H1 (cell line): ENCODE measurements at regions not wholly inside any gene's neighbourhood (a gene's known extent, or its start where the extent isn't known, plus 50 kb on each side); places are given as distances from the start of the nearest gene placed in this dataset.

Experiments
- CTCF ChIA-PET: fragments of 300-600 bp; sonication (Branson Sonifier 250); formaldehyde crosslinking; loops from one replicate; lab custom pipeline; 2021; ENCODE audit not compliant: partially characterized antibody; lab: Charles Lee
- POLR2A ChIA-PET: fragments of 300-600 bp; sonication (Branson Sonifier 250); formaldehyde crosslinking; loops from one replicate; lab custom pipeline; 2021; ENCODE audit warnings: inconsistent platforms; ENCODE audit not compliant: partially characterized antibody; lab: Charles Lee
- DNase-seq, 2 experiments: peaks; one replicate each; pipeline versions ENCODE4 v3.0.0 to v3.0.0-alpha.2; 2010 to 2022; ENCODE audit warnings: low spot score in 2 of 2, low read depth in 1 of 2, mixed read lengths in 1 of 2
- FAIRE-seq: peaks from 2 replicates; lab custom pipeline; 2011; peaks lifted over from hg19 to GRCh38; lab: Jason Lieb, UNC
- H2AFZ ChIP-seq: 2 replicates; pipeline ENCODE4 v1.8.1; 2012; ENCODE audit warnings: low read length, inconsistent platforms
- H2AK5ac ChIP-seq: 2 replicates; pipeline ENCODE4 v1.6.1; 2013; ENCODE audit warnings: low read depth, low read length
- H2BK120ac ChIP-seq: replicated peaks from 2 replicates; pipeline ENCODE3; 2013; ENCODE audit warnings: low read depth, low read length, inconsistent platforms
- H2BK12ac ChIP-seq: 2 replicates; pipeline ENCODE4 v1.6.1; 2013; ENCODE audit warnings: low read depth, low read length
- H2BK15ac ChIP-seq: 2 replicates; pipeline ENCODE4 v1.6.1; 2013; ENCODE audit warnings: low read length
- H2BK20ac ChIP-seq: 2 replicates; pipeline ENCODE4 v1.6.1; 2013; ENCODE audit warnings: low read length
- H2BK5ac ChIP-seq: 2 replicates; pipeline ENCODE4 v1.6.1; 2013; ENCODE audit warnings: low read depth, low read length
- H3K14ac ChIP-seq: 2 replicates; pipeline ENCODE4 v1.6.1; 2013; ENCODE audit warnings: inconsistent platforms; ENCODE audit not compliant: insufficient read length
- H3K18ac ChIP-seq: 2 replicates; pipeline ENCODE4 v1.6.1; 2013; ENCODE audit warnings: low read length; ENCODE audit errors: extremely low read depth
- H3K23ac ChIP-seq: 2 replicates; pipeline ENCODE4 v1.6.1; 2013; ENCODE audit warnings: inconsistent platforms; ENCODE audit not compliant: insufficient read length
- H3K23me2 ChIP-seq: 2 replicates; pipeline ENCODE4 v1.6.1; 2013; ENCODE audit warnings: low read depth, low read length
- H3K27ac ChIP-seq: 2 replicates; pipeline ENCODE4 v1.6.1; 2011; ENCODE audit warnings: low read depth, low read length, inconsistent platforms
- H3K27me3 ChIP-seq, 4 experiments: replicated peaks in 1 of 4; 1 replicate in 1 of 4; 2 replicates in 3 of 4; pipeline versions ENCODE4 v1.6.1 to v1.8.1; 2011 to 2013; ENCODE audit warnings: low read length in 3 of 4, mild to moderate bottlenecking in 3 of 4, inconsistent platforms in 2 of 4, mixed read lengths in 2 of 4, moderate library complexity in 1 of 4; ENCODE audit not compliant: control insufficient read depth in 3 of 4, insufficient read depth in 3 of 4; ENCODE audit errors: extremely low read depth in 1 of 4
- H3K36me3 ChIP-seq, 4 experiments: 2 replicates each; pipeline versions ENCODE4 v1.6.1 to v1.8.1; 2011 to 2013; ENCODE audit warnings: mild to moderate bottlenecking in 4 of 4, low read length in 3 of 4, moderate library complexity in 2 of 4, control low read depth in 1 of 4, inconsistent platforms in 1 of 4; ENCODE audit not compliant: insufficient read depth in 4 of 4, control insufficient read depth in 2 of 4
- H3K4ac ChIP-seq: replicated peaks from 2 replicates; pipeline ENCODE3; 2013; ENCODE audit warnings: low read length, low read depth, mixed read lengths, inconsistent platforms; ENCODE audit not compliant: insufficient read length
- H3K4me1 ChIP-seq, 4 experiments: replicated peaks in 1 of 4; 1 replicate in 1 of 4; 2 replicates in 3 of 4; pipeline versions ENCODE4 v1.6.1 to v1.8.1; 2011 to 2013; ENCODE audit warnings: low read length in 3 of 4, inconsistent platforms in 2 of 4, mixed read lengths in 1 of 4; ENCODE audit not compliant: insufficient read depth in 4 of 4, control insufficient read depth in 3 of 4
- H3K4me2 ChIP-seq, 2 experiments: 2 replicates each; pipeline versions ENCODE4 v1.6.1 to v1.8.1; 2011 to 2013; ENCODE audit warnings: low read depth in 2 of 2, low read length in 2 of 2, control low read depth in 1 of 2, inconsistent platforms in 1 of 2, mild to moderate bottlenecking in 1 of 2; ENCODE audit not compliant: insufficient read depth in 1 of 2
- H3K4me3 ChIP-seq, 4 experiments: fragments of 200-600, 300-600 bp in 1 of 4; sonication (generic), shearing (Covaris generic), sonication (Bioruptor Twin) in 1 of 4; 2 replicates each; pipeline versions ENCODE4 v1.5.1 to v1.8.1; 2011 to 2016; ENCODE audit warnings: low read length in 4 of 4, low read depth in 3 of 4, control low read depth in 2 of 4, inconsistent platforms in 2 of 4, mild to moderate bottlenecking in 2 of 4, mixed read lengths in 1 of 4, moderate library complexity in 1 of 4; ENCODE audit not compliant: insufficient read depth in 2 of 4; ENCODE audit errors: extremely low read depth in 1 of 4
- H3K56ac ChIP-seq: replicated peaks from 2 replicates; pipeline ENCODE3; 2013; ENCODE audit warnings: low read depth, mild to moderate bottlenecking, mixed read lengths, low read length, inconsistent platforms; ENCODE audit not compliant: insufficient read length
- H3K79me1 ChIP-seq: 2 replicates; pipeline ENCODE4 v1.6.1; 2013; ENCODE audit warnings: low read depth, low read length, control low read depth
- H3K79me2 ChIP-seq, 2 experiments: 2 replicates each; pipeline versions ENCODE4 v1.6.1 to v1.8.1; 2012 to 2013; ENCODE audit warnings: low read length in 2 of 2, mild to moderate bottlenecking in 2 of 2, inconsistent platforms in 1 of 2; ENCODE audit not compliant: insufficient read depth in 2 of 2, control insufficient read depth in 1 of 2
- H3K9ac ChIP-seq, 4 experiments: replicated peaks in 1 of 4; 1 replicate in 1 of 4; 2 replicates in 3 of 4; pipeline versions ENCODE4 v1.6.1 to v1.8.1; 2011 to 2013; ENCODE audit warnings: low read depth in 3 of 4, low read length in 3 of 4, control low read depth in 2 of 4, mild to moderate bottlenecking in 2 of 4, moderate library complexity in 2 of 4, inconsistent platforms in 1 of 4; ENCODE audit errors: extremely low read depth in 1 of 4
- H3K9me3 ChIP-seq, 2 experiments: 2 replicates each; pipeline versions ENCODE4 v1.6.1 to v1.8.1; 2012 to 2013; ENCODE audit warnings: mild to moderate bottlenecking in 2 of 2, moderate library complexity in 2 of 2, control low read depth in 1 of 2, inconsistent platforms in 1 of 2, low read depth in 1 of 2, low read length in 1 of 2, mixed read lengths in 1 of 2; ENCODE audit not compliant: insufficient read depth in 2 of 2
- H4K20me1 ChIP-seq, 2 experiments: replicated peaks in 1 of 2; 2 replicates each; pipeline versions ENCODE3 to v1.8.1; 2011 to 2013; ENCODE audit warnings: inconsistent platforms in 2 of 2, low read length in 2 of 2, mild to moderate bottlenecking in 1 of 2; ENCODE audit not compliant: insufficient read depth in 2 of 2, control insufficient read depth in 1 of 2
- H4K5ac ChIP-seq: 2 replicates; pipeline ENCODE4 v1.6.1; 2013; ENCODE audit warnings: low read length, low read depth, mixed read lengths, inconsistent platforms; ENCODE audit not compliant: insufficient read length
- H4K8ac ChIP-seq: 2 replicates; pipeline ENCODE4 v1.8.0; 2013; ENCODE audit warnings: mild to moderate bottlenecking, moderate library complexity, low read length, inconsistent platforms; ENCODE audit not compliant: insufficient read depth; ENCODE audit errors: extremely low read depth
- H4K91ac ChIP-seq: replicated peaks from 2 replicates; pipeline ENCODE3; 2013; ENCODE audit warnings: low read length, mixed read lengths, inconsistent platforms; ENCODE audit not compliant: insufficient read length
- CBX8 ChIP-seq: fragments of 300-800, 300-1000 bp; sonication (generic); IDR thresholded peaks from 2 replicates; pipeline ENCODE4 v1.7.1; 2016; ENCODE audit warnings: low read depth, low read length, borderline replicate concordance
- CEBPB ChIP-seq: IDR thresholded peaks from 2 replicates; pipeline ENCODE4 v1.6.1; 2012; ENCODE audit warnings: low read depth, low read length
- EP300 ChIP-seq, 2 experiments: IDR thresholded peaks; 1 replicate in 1 of 2; 2 replicates in 1 of 2; pipeline ENCODE4 v1.6.1; 2011 to 2012; ENCODE audit warnings: low read depth in 2 of 2, low read length in 2 of 2, mild to moderate bottlenecking in 2 of 2, borderline replicate concordance in 1 of 2, inconsistent platforms in 1 of 2, moderate library complexity in 1 of 2
- EZH2 ChIP-seq: fragments of 200-600 bp; sonication (generic); IDR thresholded peaks from 2 replicates; pipeline ENCODE4 v1.7.1; 2012; ENCODE audit warnings: low read depth, mild to moderate bottlenecking, moderate library complexity, low read length, inconsistent platforms; ENCODE audit not compliant: severe bottlenecking
- HDAC6 ChIP-seq: IDR thresholded peaks from one replicate; pipeline ENCODE4 v1.7.1; 2012; ENCODE audit warnings: low read depth, mild to moderate bottlenecking, inconsistent platforms, low read length, moderate library complexity
- PHF8 ChIP-seq: fragments of 200-600 bp; sonication (generic); conservative IDR thresholded peaks from 2 replicates; pipeline ENCODE4 v1.7.1; 2012; ENCODE audit warnings: low read depth, mild to moderate bottlenecking, inconsistent platforms, low read length, moderate library complexity
- RAD21 ChIP-seq, 2 experiments: IDR thresholded peaks in 1 of 2; conservative IDR thresholded peaks in 1 of 2; 2 replicates each; pipeline ENCODE4 v1.6.1; 2011; ENCODE audit warnings: low read depth in 2 of 2, low read length in 2 of 2, improper control_type of control experiment in 1 of 2, inconsistent platforms in 1 of 2, mild to moderate bottlenecking in 1 of 2, moderate library complexity in 1 of 2
- RFX5 ChIP-seq: IDR thresholded peaks from 2 replicates; pipeline ENCODE4 v1.6.1; 2011; ENCODE audit warnings: low read depth, low read length, improper control_type of control experiment, borderline replicate concordance
- SIRT6 ChIP-seq: IDR thresholded peaks from one replicate; pipeline ENCODE4 v1.7.1; 2012; ENCODE audit warnings: low read length, inconsistent platforms
- TAF7 ChIP-seq: optimal IDR thresholded peaks from 2 replicates; pipeline ENCODE3; 2011; ENCODE audit warnings: low read depth, mild to moderate bottlenecking, inconsistent platforms, low read length, moderate library complexity, borderline replicate concordance
- USF2 ChIP-seq: IDR thresholded peaks from 2 replicates; pipeline ENCODE4 v1.6.1; 2011; ENCODE audit warnings: low read length, improper control_type of control experiment
- WGBS, 2 experiments: shearing (Covaris generic) in 1 of 2; methylation state at CpG; one replicate each; pipeline versions ENCODE4 v1.1.6 to v1.1.7; 2013 to 2015; ENCODE audit warnings: low lambda C conversion rate in 2 of 2, mixed read lengths in 2 of 2, inconsistent platforms in 1 of 2, low coverage in 1 of 2, missing lambda C conversion rate in 1 of 2; ENCODE audit not compliant: insufficient replicate concordance in 2 of 2, insufficient coverage in 1 of 2, insufficient read length in 1 of 2; ENCODE audit errors: extremely low coverage in 1 of 2, missing lambda C conversion rate in 1 of 2; 5-methylcytosine and 5-hydroxymethylcytosine counted together

DNA sequence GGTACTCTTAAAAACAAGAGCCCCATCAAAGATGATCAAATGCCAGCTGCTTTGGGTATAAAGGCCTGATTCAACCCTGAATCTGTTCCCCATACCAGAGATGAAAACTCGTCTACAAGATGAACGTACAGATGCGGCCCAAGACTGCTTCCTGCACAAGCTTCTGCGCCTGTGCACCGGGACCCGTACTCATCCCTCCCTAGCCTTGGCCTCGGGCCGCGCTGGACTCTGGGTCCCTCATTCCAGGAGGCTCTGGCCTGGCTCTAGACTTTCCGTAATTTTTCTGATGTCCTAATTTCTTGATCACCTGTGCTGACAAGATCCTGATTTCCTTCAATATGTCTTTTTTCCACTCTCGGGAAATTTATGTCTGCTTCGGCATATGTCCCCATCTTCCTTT is 612.3 kb downstream of the BNC2 start:
- no peak overlapping the region for H3K14ac ChIP-seq
- TF ChIP-seq CEBPB (no peak), TAF7 (no peak), PHF8 (no peak), CBX8 (no peak), RFX5 (no peak), SIRT6 (no peak), EP300 (IDR thresholded peaks at IDR 0.05; ENCODE audit: borderline replicate concordance in 1 of 2, low read depth in 2 of 2, low read length in 2 of 2) (no peak), USF2 (no peak), HDAC6 (no peak), RAD21 (IDR thresholded peaks at IDR 0.05 in 1 of 2, conservative IDR thresholded peaks at IDR 0.05 in 1 of 2; ENCODE audit: low read depth in 2 of 2, low read length in 2 of 2) (no peak), EZH2 (no peak)
- TF ChIP-seq, all 59 proteins: peak for 0
- FAIRE-seq = no peak
- Histone ChIP-seq H3K36me3 (no peaks in the 10 kb centered on the region), H2BK15ac (no peak overlapping the region), H3K56ac (no peak overlapping the region), H3K23me2 (no peaks in the 10 kb centered on the region), H3K79me1 (no peaks in the 10 kb centered on the region), H3K23ac (no peak overlapping the region), H2BK120ac (no peak overlapping the region), H2AK5ac (no peak overlapping the region), H3K4ac (no peak overlapping the region), H2AFZ (no peak overlapping the region), H3K27me3 (no peaks in the 10 kb centered on the region; a peak in 1 of 7 replicates), H3K4me3 (no peak overlapping the region), H3K4me1 (peaks cover 0 to 6% (median 1%) of the 10 kb centered on the region in 4 experiments; a peak in 4 of 7 replicates), H3K79me2 (no peaks in the 10 kb centered on the region), H3K18ac (no peak overlapping the region), H4K91ac (no peak overlapping the region), H3K9me3 (no peaks in the 10 kb centered on the region), H2BK20ac (no peak overlapping the region), H4K5ac (no peak overlapping the region), H3K4me2 (no peak overlapping the region), H2BK12ac (no peak overlapping the region), H4K20me1 (no peaks in the 10 kb centered on the region), H2BK5ac (no peak overlapping the region), H4K8ac (no peak overlapping the region), H3K27ac (no peak overlapping the region), H3K9ac (no peak overlapping the region)
- CTCF ChIA-PET = interaction anchor here (0.6 to 7.9 kb wide), 19 partner anchors 7 to 1180 kb away, joined by 3 to 76 read pairs (median 3); no protein-coding TSS in a partner anchor
- DNase-seq = no peak
- WGBS, 2 experiments = 95% methylated on average over 12 of the region's 12 CpGs; no CpG with 5 or more reads in 1 of the 2 experiments
- POLR2A ChIA-PET = no interaction called here
